K562 (cell line): ENCODE measurements at regions not wholly inside any gene's neighbourhood (a gene's known extent, or its start where the extent isn't known, plus 50 kb on each side); places are given as distances from the start of the nearest gene placed in this dataset.

Source experiments
- ATAC-seq: fragments of 200-7000 bp; cut with Tn5 transposase; 3 replicates; pipeline ENCODE4 v1.9.1; 2020; ENCODE audit warnings: moderate library complexity
- BruUV-seq: library from RNA; stranded (reverse); fragments of 400-500 nt; replicated peaks from 2 replicates; lab custom pipeline; 2021; lab: Mats Ljungman, UMichigan
- CTCF ChIA-PET: fragments of 300-600 bp; formaldehyde crosslinking; extraction: SDS; loops from one replicate; lab custom pipeline; 2021; ENCODE audit warnings: low intra/inter-chr PET ratio; lab: Yijun Ruan, JAX
- POLR2A ChIA-PET: fragments of 300-600, 350-650 bp; sonication (Branson Sonifier 250); formaldehyde crosslinking; extraction: SDS; loops from one replicate; lab custom pipeline; 2021; ENCODE audit warnings: antibody characterized with exemption, inconsistent platforms; lab: Yijun Ruan, JAX
- DNase-seq, 4 experiments: peaks; one replicate each; pipeline versions ENCODE4 v3.0.0 to v3.0.0-alpha.2; 2011 to 2018; ENCODE audit warnings: low spot score in 3 of 4, mixed read lengths in 3 of 4; ENCODE audit errors: extremely low read depth in 1 of 4
- FAIRE-seq: peaks from 2 replicates; lab custom pipeline; 2011; peaks lifted over from hg19 to GRCh38; lab: Jason Lieb, UNC
- H2AFZ ChIP-seq: 2 replicates; pipeline ENCODE4 v1.6.0; 2011; ENCODE audit warnings: low read depth, low read length, control low read depth, inconsistent platforms
- H3K27ac ChIP-seq: fragments of 200-600 bp; 3 replicates; pipeline ENCODE4 v1.8.0; 2011; ENCODE audit warnings: low read depth, mild to moderate bottlenecking, control low read depth, inconsistent platforms, low read length, moderate library complexity, mixed read lengths; ENCODE audit errors: extremely low read depth
- H3K27me3 ChIP-seq, 2 experiments: fragments of 300-600 bp in 1 of 2; 2 replicates in 1 of 2; 3 replicates in 1 of 2; pipeline versions ENCODE4 v1.6.0 to v1.8.0; 2011; ENCODE audit warnings: inconsistent platforms in 2 of 2, low read length in 2 of 2, mild to moderate bottlenecking in 1 of 2, mixed read lengths in 1 of 2, moderate library complexity in 1 of 2; ENCODE audit not compliant: control insufficient read depth in 2 of 2, insufficient read depth in 2 of 2
- H3K36me3 ChIP-seq: fragments of 300-600 bp; 3 replicates; pipeline ENCODE4 v1.8.0; 2011; ENCODE audit warnings: mild to moderate bottlenecking, low read length, inconsistent platforms; ENCODE audit not compliant: control insufficient read depth, insufficient read depth
- H3K4me1 ChIP-seq, 2 experiments: fragments of 200-600 bp in 1 of 2; replicated peaks in 1 of 2; 2 replicates in 1 of 2; 3 replicates in 1 of 2; pipeline versions ENCODE4 v1.5.1 to v1.8.0; 2011; ENCODE audit warnings: inconsistent platforms in 2 of 2, low read length in 2 of 2, mild to moderate bottlenecking in 1 of 2, mixed read lengths in 1 of 2, moderate library complexity in 1 of 2; ENCODE audit not compliant: control insufficient read depth in 2 of 2, insufficient read depth in 2 of 2
- H3K4me2 ChIP-seq: 2 replicates; pipeline ENCODE4 v1.6.1; 2011; ENCODE audit warnings: low read length, control low read depth, inconsistent platforms, mixed read lengths; ENCODE audit not compliant: insufficient read depth
- H3K4me3 ChIP-seq: fragments of 200-600 bp; sonication (generic), shearing (Covaris generic); 2 replicates; pipeline ENCODE4 v1.5.1; 2016; ENCODE audit warnings: control low read depth, inconsistent platforms
- H3K79me2 ChIP-seq: fragments of 200-600 bp; 3 replicates; pipeline ENCODE4 v1.8.0; 2011; ENCODE audit warnings: low read length, inconsistent platforms; ENCODE audit not compliant: control insufficient read depth, insufficient read depth
- H3K9ac ChIP-seq, 2 experiments: 2 replicates each; pipeline versions ENCODE4 v1.6.0 to v1.6.1; 2011; ENCODE audit warnings: low read depth in 2 of 2, low read length in 2 of 2, control low read depth in 1 of 2, inconsistent platforms in 1 of 2, mild to moderate bottlenecking in 1 of 2, mixed read lengths in 1 of 2; ENCODE audit not compliant: insufficient read depth in 1 of 2
- H3K9me1 ChIP-seq: one replicate; pipeline ENCODE4 v1.6.0; 2011; ENCODE audit warnings: inconsistent platforms, mild to moderate bottlenecking, low read length, moderate library complexity; ENCODE audit not compliant: control insufficient read depth, insufficient read depth
- H3K9me3 ChIP-seq: replicated peaks from 2 replicates; pipeline ENCODE4 v1.5.1; 2011; ENCODE audit warnings: low read depth, low read length, inconsistent platforms; ENCODE audit not compliant: control insufficient read depth, insufficient read depth
- H4K20me1 ChIP-seq: replicated peaks from 2 replicates; pipeline ENCODE4 v1.6.1; 2011; ENCODE audit warnings: low read length, inconsistent platforms, mixed read lengths; ENCODE audit not compliant: control insufficient read depth, insufficient read depth
- CBX1 ChIP-seq: sonication (generic); IDR thresholded peaks from 2 replicates; pipeline ENCODE4 v1.6.1; 2016; ENCODE audit warnings: antibody characterized with exemption, low read depth, mild to moderate bottlenecking
- DIDO1 ChIP-seq: fragments of 450-650 bp; IDR thresholded peaks from 2 replicates; pipeline ENCODE4 v1.6.1; 2016; ENCODE audit warnings: low read depth, missing biosample characterization, missing genetic modification characterization
- FUS ChIP-seq: fragments of 200-400 bp; formaldehyde crosslinking; optimal IDR thresholded peaks from 2 replicates; pipeline ENCODE3; 2017; ENCODE audit warnings: low read depth, low read length
- MCM2 ChIP-seq: fragments of 450-650 bp; IDR thresholded peaks from 2 replicates; pipeline ENCODE4 v1.6.1; 2017; ENCODE audit warnings: low read depth, mild to moderate bottlenecking
- NCOA2 ChIP-seq, 2 experiments: fragments of 450-650 bp; IDR thresholded peaks; 2 replicates each; pipeline ENCODE4 v1.6.1; 2018; ENCODE audit warnings: mild to moderate bottlenecking in 2 of 2, moderate library complexity in 1 of 2; ENCODE audit not compliant: partially characterized antibody in 2 of 2
- SP1 ChIP-seq: sonication (generic); formaldehyde crosslinking; IDR thresholded peaks from 2 replicates; pipeline ENCODE4 v1.8.1; 2022; ENCODE audit warnings: mild to moderate bottlenecking, missing genetic modification reagents
- ZNF830 ChIP-seq: fragments of 250-450 bp; sonication (Bioruptor Pico); IDR thresholded peaks from 2 replicates; pipeline ENCODE4 v1.5.0; 2021; ENCODE audit warnings: mild to moderate bottlenecking
- in situ Hi-C: fragments of 300-500 bp; cut with MboI; formaldehyde crosslinking; loops from 4 replicates; pipeline ENCODE4 v1.15.0; 2018; ENCODE audit warnings: inconsistent platforms, mixed read lengths
- intact Hi-C: fragments of 100-400 bp; cut with micrococcal nuclease; formaldehyde crosslinking; loops from 2 replicates; pipeline ENCODE4 v1.14.2; 2022
- TF ChIP-seq, protein P1 (sequence below): fragments of 200-800 bp; sonication (Bioruptor generic); IDR thresholded peaks from 2 replicates; pipeline ENCODE4 v1.6.1; 2017; ENCODE audit warnings: missing genetic modification characterization, missing compliant biosample characterization
- TF ChIP-seq, protein P2 (sequence below): fragments of 450-650 bp; IDR thresholded peaks from 2 replicates; pipeline ENCODE4 v1.6.1; 2016; ENCODE audit warnings: missing biosample characterization, missing genetic modification characterization
- TF ChIP-seq, protein P3 (sequence below): sonication (generic); formaldehyde crosslinking; IDR thresholded peaks from 2 replicates; pipeline ENCODE4 v1.8.0; 2023; ENCODE audit warnings: mild to moderate bottlenecking, missing genetic modification reagents

DNA sequence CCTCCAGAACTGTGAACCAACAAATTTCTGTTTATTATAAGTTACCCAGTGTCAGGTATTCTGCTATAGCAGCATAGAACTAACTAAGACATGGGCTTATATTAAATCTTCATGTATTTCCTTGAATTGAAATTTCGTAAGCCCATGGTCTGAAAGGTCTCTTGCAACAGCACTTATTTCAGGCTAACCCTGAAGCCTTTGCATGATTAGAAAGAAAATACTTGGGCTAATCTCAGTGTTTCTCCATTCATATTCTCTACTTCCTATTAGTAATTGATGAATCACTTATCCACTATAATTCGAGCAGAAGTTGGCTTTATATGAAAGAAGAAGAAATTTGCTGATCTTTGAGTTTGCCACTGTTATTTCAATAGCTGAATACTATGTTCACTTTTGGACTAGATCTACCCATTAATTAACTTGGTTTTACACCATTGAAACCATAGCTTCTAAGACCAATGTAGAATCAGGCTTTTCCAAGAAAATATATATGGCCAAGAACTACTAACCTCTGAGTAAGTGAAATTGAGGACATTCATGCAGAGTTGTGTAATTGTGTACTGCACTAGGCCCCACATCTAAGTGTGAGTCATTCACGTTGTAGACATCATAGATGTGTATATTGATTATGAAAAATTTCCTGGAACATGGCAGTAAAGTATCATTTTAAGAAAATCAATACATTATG, 731.6 kb downstream of the SOCS6 start (continued):
- TF ChIP-seq, protein P1, sequence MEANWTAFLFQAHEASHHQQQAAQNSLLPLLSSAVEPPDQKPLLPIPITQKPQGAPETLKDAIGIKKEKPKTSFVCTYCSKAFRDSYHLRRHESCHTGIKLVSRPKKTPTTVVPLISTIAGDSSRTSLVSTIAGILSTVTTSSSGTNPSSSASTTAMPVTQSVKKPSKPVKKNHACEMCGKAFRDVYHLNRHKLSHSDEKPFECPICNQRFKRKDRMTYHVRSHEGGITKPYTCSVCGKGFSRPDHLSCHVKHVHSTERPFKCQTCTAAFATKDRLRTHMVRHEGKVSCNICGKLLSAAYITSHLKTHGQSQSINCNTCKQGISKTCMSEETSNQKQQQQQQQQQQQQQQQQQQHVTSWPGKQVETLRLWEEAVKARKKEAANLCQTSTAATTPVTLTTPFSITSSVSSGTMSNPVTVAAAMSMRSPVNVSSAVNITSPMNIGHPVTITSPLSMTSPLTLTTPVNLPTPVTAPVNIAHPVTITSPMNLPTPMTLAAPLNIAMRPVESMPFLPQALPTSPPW, result no peak
- TF ChIP-seq ZNF830 (CRISPR knock-in tag), result no peak
- no peak for TF ChIP-seq CBX1

DNA sequence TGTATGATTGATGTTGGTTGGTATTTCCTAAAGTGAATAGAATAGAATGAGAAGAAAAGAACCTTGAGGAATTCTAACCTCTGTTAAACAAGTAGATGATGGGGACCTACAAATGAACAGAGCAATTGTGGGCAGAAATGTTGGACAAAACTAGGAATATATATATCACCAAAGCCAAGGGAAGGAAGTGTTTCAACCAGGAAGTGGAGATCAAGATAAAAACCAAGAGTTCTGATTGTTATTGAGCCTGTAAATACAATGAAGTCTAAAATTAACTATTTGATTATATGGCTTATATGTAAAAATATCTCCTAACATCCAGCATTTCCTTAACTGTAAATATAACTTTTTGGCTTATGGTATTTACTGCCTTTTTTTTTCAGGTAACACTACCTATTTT, 730.0 kb downstream of the SOCS6 start:
- no TSS peak for BruUV-seq
- Histone ChIP-seq H2AFZ (no peak overlapping the region), H3K4me3 (no peak overlapping the region), H4K20me1 (no peaks in the 10 kb centered on the region), H3K9me3 (no peaks in the 10 kb centered on the region), H3K9ac (no peak overlapping the region), H3K79me2 (no peaks in the 10 kb centered on the region), H3K4me1 (no peaks in the 10 kb centered on the region), H3K36me3 (no peaks in the 10 kb centered on the region), H3K4me2 (no peak overlapping the region), H3K9me1 (no peaks in the 10 kb centered on the region), H3K27ac (no peak overlapping the region), H3K27me3 (no peaks in the 10 kb centered on the region)
- in situ Hi-C loops (no loop called here), intact Hi-C loops (no loop called here)
- ATAC-seq (no peak), DNase-seq (no peak), FAIRE-seq (no peak)
- POLR2A ChIA-PET, result no interaction called here
- TF ChIP-seq MCM2 (no peak), NCOA2 (IDR thresholded peaks at IDR 0.05; ENCODE audit: partially characterized antibody in 2 of 2) (no peak), SP1 (CRISPR knock-in tag) (no peak), DIDO1 (tag) (no peak), FUS (no peak)
- TF ChIP-seq, protein P2, sequence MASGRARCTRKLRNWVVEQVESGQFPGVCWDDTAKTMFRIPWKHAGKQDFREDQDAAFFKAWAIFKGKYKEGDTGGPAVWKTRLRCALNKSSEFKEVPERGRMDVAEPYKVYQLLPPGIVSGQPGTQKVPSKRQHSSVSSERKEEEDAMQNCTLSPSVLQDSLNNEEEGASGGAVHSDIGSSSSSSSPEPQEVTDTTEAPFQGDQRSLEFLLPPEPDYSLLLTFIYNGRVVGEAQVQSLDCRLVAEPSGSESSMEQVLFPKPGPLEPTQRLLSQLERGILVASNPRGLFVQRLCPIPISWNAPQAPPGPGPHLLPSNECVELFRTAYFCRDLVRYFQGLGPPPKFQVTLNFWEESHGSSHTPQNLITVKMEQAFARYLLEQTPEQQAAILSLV, result no peak
- TF ChIP-seq, protein P3, sequence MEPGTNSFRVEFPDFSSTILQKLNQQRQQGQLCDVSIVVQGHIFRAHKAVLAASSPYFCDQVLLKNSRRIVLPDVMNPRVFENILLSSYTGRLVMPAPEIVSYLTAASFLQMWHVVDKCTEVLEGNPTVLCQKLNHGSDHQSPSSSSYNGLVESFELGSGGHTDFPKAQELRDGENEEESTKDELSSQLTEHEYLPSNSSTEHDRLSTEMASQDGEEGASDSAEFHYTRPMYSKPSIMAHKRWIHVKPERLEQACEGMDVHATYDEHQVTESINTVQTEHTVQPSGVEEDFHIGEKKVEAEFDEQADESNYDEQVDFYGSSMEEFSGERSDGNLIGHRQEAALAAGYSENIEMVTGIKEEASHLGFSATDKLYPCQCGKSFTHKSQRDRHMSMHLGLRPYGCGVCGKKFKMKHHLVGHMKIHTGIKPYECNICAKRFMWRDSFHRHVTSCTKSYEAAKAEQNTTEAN (CRISPR knock-in tag), result no peak
- CTCF ChIA-PET, result no interaction called here
